ENCODE measurements at regions not wholly inside any gene's neighbourhood (a gene's known extent, or its start where the extent isn't known, plus 50 kb on each side); places are given as distances from the start of the nearest gene placed in this dataset.

DNA sequence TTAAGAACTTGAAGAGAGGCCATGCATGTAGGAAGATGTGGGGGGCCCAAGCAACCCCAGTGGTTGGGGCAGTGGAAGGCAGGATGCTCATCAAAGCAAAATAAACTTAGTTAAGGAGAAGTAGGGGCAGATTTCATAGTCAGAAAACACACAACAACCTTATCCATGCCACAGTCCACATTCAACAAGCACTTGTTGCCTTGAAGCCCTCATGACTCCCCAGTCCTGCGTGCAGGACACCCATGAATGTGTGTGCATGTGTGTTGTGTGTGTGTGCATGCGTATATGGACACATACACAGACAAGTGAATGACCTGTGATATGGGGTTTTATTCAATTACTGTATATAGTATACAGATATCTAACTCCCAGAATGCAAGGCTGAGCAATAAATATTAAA lies 186.9 kb downstream of the PSMG1 start:
- in situ Hi-C loops (cut with MboI) (no loop called here), intact Hi-C loops (cut with micrococcal nuclease; ENCODE audit: unreplicated experiment) (no loop called here)
- POLR2A ChIA-PET: no interaction called here
- no peak for FAIRE-seq
- no peak for ATAC-seq
- H3K4me1 ChIP-seq (ENCODE audit: control insufficient read depth, insufficient read depth, low read length): no peaks in the 10 kb centered on the region
- BruUV-seq (replicated peaks): no TSS peak
- SMC1A ChIA-PET (ENCODE audit: uncharacterized antibody, unreplicated experiment): no interaction called here
- WGBS (ENCODE audit: insufficient coverage, insufficient replicate concordance, low lambda C conversion rate, missing lambda C conversion rate): 13% methylated on average over 2 of the region's 2 CpGs
- peaks cover 0 to 1% of the 10 kb centered on the region in 2 experiments; a peak in 1 of 4 replicates for H3K27me3 ChIP-seq (replicated peaks in 1 of 2; ENCODE audit: control insufficient read depth in 2 of 2, insufficient read depth in 2 of 2, low read length in 1 of 2)
- H2AFZ ChIP-seq (ENCODE audit: control insufficient read depth, low read depth, low read length): no peak overlapping the region
- CTCF ChIA-PET: interaction anchor here (0.6 kb wide), 1 partner anchor 241 kb away, joined by 3 read pairs; no protein-coding TSS in a partner anchor
- no peak overlapping the region for H3K9ac ChIP-seq (ENCODE audit: control insufficient read depth, insufficient read depth, low read length)
- RAD21 ChIA-PET (ENCODE audit: unreplicated experiment): no interaction called here
- no peak overlapping the region for H3K4me2 ChIP-seq (ENCODE audit: control insufficient read depth, insufficient read depth)
- no peaks in the 10 kb centered on the region for H3K9me3 ChIP-seq (replicated peaks; ENCODE audit: control insufficient read depth, insufficient read depth, low read length)
- no peaks in the 10 kb centered on the region for H3K79me2 ChIP-seq (ENCODE audit: control insufficient read depth, insufficient read depth, low read length)
- no peaks in the 10 kb centered on the region for H4K20me1 ChIP-seq (ENCODE audit: control insufficient read depth, insufficient read depth)
- no peak overlapping the region for H3K27ac ChIP-seq (ENCODE audit: control insufficient read depth, insufficient read depth)
- H3K36me3 ChIP-seq (ENCODE audit: control insufficient read depth in 2 of 2, insufficient read depth in 2 of 2, low read length in 1 of 2): no peaks in the 10 kb centered on the region
- H3K4me3 ChIP-seq: no peak overlapping the region
- DNase-seq (ENCODE audit: low read depth, low spot score): no peak
- TF ChIP-seq RAD21 (IDR thresholded peaks at IDR 0.05; ENCODE audit: insufficient read depth, low read depth, low read length): no peak
- TF ChIP-seq, protein P1, sequence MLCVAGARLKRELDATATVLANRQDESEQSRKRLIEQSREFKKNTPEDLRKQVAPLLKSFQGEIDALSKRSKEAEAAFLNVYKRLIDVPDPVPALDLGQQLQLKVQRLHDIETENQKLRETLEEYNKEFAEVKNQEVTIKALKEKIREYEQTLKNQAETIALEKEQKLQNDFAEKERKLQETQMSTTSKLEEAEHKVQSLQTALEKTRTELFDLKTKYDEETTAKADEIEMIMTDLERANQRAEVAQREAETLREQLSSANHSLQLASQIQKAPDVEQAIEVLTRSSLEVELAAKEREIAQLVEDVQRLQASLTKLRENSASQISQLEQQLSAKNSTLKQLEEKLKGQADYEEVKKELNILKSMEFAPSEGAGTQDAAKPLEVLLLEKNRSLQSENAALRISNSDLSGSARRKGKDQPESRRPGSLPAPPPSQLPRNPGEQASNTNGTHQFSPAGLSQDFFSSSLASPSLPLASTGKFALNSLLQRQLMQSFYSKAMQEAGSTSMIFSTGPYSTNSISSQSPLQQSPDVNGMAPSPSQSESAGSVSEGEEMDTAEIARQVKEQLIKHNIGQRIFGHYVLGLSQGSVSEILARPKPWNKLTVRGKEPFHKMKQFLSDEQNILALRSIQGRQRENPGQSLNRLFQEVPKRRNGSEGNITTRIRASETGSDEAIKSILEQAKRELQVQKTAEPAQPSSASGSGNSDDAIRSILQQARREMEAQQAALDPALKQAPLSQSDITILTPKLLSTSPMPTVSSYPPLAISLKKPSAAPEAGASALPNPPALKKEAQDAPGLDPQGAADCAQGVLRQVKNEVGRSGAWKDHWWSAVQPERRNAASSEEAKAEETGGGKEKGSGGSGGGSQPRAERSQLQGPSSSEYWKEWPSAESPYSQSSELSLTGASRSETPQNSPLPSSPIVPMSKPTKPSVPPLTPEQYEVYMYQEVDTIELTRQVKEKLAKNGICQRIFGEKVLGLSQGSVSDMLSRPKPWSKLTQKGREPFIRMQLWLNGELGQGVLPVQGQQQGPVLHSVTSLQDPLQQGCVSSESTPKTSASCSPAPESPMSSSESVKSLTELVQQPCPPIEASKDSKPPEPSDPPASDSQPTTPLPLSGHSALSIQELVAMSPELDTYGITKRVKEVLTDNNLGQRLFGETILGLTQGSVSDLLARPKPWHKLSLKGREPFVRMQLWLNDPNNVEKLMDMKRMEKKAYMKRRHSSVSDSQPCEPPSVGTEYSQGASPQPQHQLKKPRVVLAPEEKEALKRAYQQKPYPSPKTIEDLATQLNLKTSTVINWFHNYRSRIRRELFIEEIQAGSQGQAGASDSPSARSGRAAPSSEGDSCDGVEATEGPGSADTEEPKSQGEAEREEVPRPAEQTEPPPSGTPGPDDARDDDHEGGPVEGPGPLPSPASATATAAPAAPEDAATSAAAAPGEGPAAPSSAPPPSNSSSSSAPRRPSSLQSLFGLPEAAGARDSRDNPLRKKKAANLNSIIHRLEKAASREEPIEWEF (IDR thresholded peaks at IDR 0.05; ENCODE audit: insufficient replicate concordance, low read depth, low read length): no peak
- TF ChIP-seq, protein P2, sequence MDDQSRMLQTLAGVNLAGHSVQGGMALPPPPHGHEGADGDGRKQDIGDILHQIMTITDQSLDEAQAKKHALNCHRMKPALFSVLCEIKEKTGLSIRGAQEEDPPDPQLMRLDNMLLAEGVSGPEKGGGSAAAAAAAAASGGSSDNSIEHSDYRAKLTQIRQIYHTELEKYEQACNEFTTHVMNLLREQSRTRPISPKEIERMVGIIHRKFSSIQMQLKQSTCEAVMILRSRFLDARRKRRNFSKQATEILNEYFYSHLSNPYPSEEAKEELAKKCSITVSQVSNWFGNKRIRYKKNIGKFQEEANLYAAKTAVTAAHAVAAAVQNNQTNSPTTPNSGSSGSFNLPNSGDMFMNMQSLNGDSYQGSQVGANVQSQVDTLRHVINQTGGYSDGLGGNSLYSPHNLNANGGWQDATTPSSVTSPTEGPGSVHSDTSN (IDR thresholded peaks at IDR 0.05; ENCODE audit: insufficient replicate concordance, low read depth, low read length): no peak
- TF ChIP-seq EED (IDR thresholded peaks at IDR 0.05; ENCODE audit: low read depth): no peak
- TF ChIP-seq SREBF2 (IDR thresholded peaks at IDR 0.05; ENCODE audit: low read length): no peak
- no peak for TF ChIP-seq YY1 (IDR thresholded peaks at IDR 0.05; ENCODE audit: low read depth, low read length)
- TF ChIP-seq RCOR1 (conservative IDR thresholded peaks at IDR 0.05; ENCODE audit: low read depth, low read length): no peak

All from GM12878 (cell line).